ENCODE measurements at regions not wholly inside any gene's neighbourhood (a gene's known extent, or its start where the extent isn't known, plus 50 kb on each side); places are given as distances from the start of the nearest gene placed in this dataset. TPM values are rescaled to one million over a fixed set of nuclear protein-coding genes. Genes with fewer than 3 reads are reported as not detected.

- 90% methylated on average over 2 of the region's 2 CpGs for WGBS (ENCODE audit: insufficient coverage)
- H3K27ac ChIP-seq (ENCODE audit: low read depth, low read length): no peak overlapping the region
- no peak for DNase-seq (ENCODE audit: low read depth in 4 of 6, low spot score in 6 of 6)
- no peaks in the 10 kb centered on the region for H3K36me3 ChIP-seq (ENCODE audit: control insufficient read depth, insufficient read depth, low read length)
- H3K9me3 ChIP-seq (ENCODE audit: control insufficient read depth, insufficient read depth, low read length): no peaks in the 10 kb centered on the region
- no peaks in the 10 kb centered on the region for H3K27me3 ChIP-seq (ENCODE audit: control insufficient read depth, insufficient read depth, low read length)
- H3K4me3 ChIP-seq (ENCODE audit: low read depth, low read length): no peak overlapping the region
- no peaks in the 10 kb centered on the region for H3K4me1 ChIP-seq (ENCODE audit: control insufficient read depth, insufficient read depth, low read length)
Measured at GRCh38 chr4:168028568-168028967, 63.8 kb upstream of the ANXA10 start.

GRCh38 chr4:168028970-168029597 is 63.3 kb upstream of the ANXA10 start:
- no peaks in the 10 kb centered on the region for H3K9me3 ChIP-seq (ENCODE audit: control insufficient read depth, insufficient read depth, low read length)
- H3K4me3 ChIP-seq (ENCODE audit: low read depth, low read length): no peak overlapping the region
- H3K27ac ChIP-seq (ENCODE audit: low read depth, low read length): no peak overlapping the region
- no peaks in the 10 kb centered on the region for H3K27me3 ChIP-seq (ENCODE audit: control insufficient read depth, insufficient read depth, low read length)
- H3K36me3 ChIP-seq (ENCODE audit: control insufficient read depth, insufficient read depth, low read length): no peaks in the 10 kb centered on the region
- WGBS (ENCODE audit: insufficient coverage): 90% methylated on average over 1 of the region's 5 CpGs
- H3K4me1 ChIP-seq (ENCODE audit: control insufficient read depth, insufficient read depth, low read length): no peaks in the 10 kb centered on the region
- DNase-seq (ENCODE audit: low read depth in 4 of 6, low spot score in 6 of 6): no peak

GRCh38 chr4:168037676-168038075 is 54.7 kb upstream of the ANXA10 start:
- Histone ChIP-seq H3K27ac (ENCODE audit: low read depth, low read length) (no peak overlapping the region), H3K4me3 (ENCODE audit: low read depth, low read length) (no peak overlapping the region), H3K27me3 (ENCODE audit: control insufficient read depth, insufficient read depth, low read length) (no peaks in the 10 kb centered on the region), H3K9me3 (ENCODE audit: control insufficient read depth, insufficient read depth, low read length) (no peaks in the 10 kb centered on the region), H3K36me3 (ENCODE audit: control insufficient read depth, insufficient read depth, low read length) (no peaks in the 10 kb centered on the region), H3K4me1 (ENCODE audit: control insufficient read depth, insufficient read depth, low read length) (no peaks in the 10 kb centered on the region)
- WGBS (ENCODE audit: insufficient coverage): 93% methylated on average over 2 of the region's 2 CpGs
- peak in 1 of 6 donors; percentile 83 for DNase-seq (ENCODE audit: low read depth in 4 of 6, low spot score in 6 of 6)

GRCh38 chr4:168039593-168039992 is 52.7 kb upstream of the ANXA10 start:
- WGBS (ENCODE audit: insufficient coverage): no CpG with 5 or more reads among the region's 1 CpG
- H3K36me3 ChIP-seq (ENCODE audit: control insufficient read depth, insufficient read depth, low read length): no peaks in the 10 kb centered on the region
- H3K9me3 ChIP-seq (ENCODE audit: control insufficient read depth, insufficient read depth, low read length): no peaks in the 10 kb centered on the region
- no peak for DNase-seq (ENCODE audit: low read depth in 4 of 6, low spot score in 6 of 6)
- H3K27ac ChIP-seq (ENCODE audit: low read depth, low read length): no peak overlapping the region
- no peaks in the 10 kb centered on the region for H3K4me1 ChIP-seq (ENCODE audit: control insufficient read depth, insufficient read depth, low read length)
- H3K4me3 ChIP-seq (ENCODE audit: low read depth, low read length): no peak overlapping the region
- no peaks in the 10 kb centered on the region for H3K27me3 ChIP-seq (ENCODE audit: control insufficient read depth, insufficient read depth, low read length)

Small RNA genes lying in the stretch of these regions (small RNA-seq; reads per million reads assigned to genes)
- gene RN7SL776P (ENCODE audit: low replicate concordance): not detected

Measured in spinal cord (tissue), 10 donors.